LHCN-M2 (cell line): ENCODE measurements at regions not wholly inside any gene's neighbourhood (a gene's known extent, or its start where the extent isn't known, plus 50 kb on each side); places are given as distances from the start of the nearest gene placed in this dataset.

Source experiments
- DNase-seq: peaks from one replicate; pipeline ENCODE4 v3.0.0-alpha.2; 2012; ENCODE audit warnings: low read depth

DNA sequence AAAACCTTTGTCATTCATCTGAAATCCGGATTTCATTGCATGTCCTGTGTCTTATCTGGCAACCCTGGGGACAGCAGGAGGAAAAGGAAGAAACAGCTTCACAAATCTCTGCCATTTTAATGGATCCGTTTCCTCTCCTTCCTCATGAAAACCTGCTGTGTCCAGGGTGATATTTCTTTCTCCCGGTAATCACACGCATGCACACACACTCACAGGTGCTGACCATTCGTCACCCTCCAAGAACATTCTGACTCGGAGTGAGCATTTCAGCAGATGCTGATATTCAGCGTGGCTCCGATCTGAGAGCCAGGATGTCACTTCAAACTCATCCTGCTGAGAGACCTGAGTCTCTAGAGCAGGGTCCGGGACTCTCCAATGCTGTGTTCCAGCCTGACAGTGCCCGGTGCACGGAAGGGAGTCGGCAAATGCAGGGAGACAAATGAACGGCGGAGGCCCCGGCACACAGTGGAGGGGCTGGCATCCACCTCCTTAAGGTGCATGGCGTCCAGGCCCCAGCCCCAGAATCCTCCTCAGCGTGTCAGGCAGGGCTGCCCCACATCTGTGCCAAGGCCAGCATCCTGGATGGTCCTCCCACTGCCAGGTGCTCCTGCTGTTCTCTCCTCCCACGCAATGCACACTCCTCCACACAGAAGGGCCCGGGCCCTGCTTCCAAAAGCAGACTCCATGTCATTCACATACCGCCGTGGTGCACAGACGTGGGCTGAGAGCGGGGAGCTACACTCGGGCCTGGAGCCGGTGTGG lies 70.7 kb downstream of the RBFOX3 start:
- no peak for DNase-seq

DNA sequence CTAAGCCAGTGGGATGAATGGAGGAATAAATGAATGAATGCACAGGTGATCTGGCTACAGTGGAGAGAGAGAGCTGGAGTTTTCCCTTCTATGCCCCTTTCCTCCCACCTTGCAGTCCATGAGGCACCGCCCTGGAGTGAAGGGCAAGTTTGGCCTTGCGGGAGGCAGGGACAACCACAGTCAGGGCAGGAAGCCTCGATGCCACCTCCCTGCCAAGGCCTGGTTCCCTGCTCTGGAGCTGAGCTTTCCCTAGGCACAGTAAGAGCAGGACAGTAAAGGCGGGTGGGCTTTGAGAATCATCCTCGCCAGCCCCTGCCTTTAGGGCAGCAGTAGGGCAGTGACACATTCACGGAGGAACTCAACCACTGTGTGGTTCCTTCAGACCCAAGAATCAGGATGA lies 72.6 kb downstream of the RBFOX3 start:
- no peak for DNase-seq

DNA sequence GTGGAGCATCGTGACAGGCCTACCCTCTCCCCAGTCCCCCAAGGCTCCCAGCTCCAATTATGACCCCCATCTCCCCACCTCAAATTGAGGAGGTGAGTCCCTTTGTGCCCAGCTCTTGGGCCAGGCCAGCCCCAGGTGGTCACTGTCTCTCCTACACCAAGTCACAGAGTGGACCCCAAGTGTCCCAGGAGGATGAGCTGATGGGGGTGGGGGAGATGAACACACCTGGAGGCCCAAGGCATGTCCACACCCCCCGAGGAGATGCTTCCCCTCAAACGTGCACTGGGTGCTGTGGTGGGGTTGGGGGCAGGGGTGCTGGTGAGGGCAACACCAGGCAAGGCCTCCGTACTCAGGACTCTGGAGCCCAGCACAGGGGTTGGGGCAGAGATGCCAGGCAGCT lies 73.2 kb downstream of the RBFOX3 start:
- no peak for DNase-seq

DNA sequence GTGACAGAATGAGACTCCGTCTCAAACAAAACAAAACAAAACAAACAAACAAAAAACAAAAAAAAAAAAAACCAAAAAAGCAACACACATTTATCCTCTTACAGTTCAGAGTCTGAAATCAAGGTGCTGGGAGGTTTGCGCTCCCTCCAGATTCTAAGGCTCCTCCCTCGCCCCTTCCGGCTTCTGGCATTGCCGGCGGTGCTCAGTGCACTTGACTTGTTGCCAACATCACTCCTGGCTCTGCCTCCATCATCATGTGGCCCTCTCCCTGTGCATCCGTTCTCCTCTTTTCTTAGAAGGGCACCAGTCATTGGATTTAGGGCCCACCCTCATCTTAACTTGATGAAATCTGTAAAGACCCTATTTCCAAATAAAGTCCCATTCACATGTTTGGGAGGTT lies 73.8 kb downstream of the RBFOX3 start:
- DNase-seq = no peak

DNA sequence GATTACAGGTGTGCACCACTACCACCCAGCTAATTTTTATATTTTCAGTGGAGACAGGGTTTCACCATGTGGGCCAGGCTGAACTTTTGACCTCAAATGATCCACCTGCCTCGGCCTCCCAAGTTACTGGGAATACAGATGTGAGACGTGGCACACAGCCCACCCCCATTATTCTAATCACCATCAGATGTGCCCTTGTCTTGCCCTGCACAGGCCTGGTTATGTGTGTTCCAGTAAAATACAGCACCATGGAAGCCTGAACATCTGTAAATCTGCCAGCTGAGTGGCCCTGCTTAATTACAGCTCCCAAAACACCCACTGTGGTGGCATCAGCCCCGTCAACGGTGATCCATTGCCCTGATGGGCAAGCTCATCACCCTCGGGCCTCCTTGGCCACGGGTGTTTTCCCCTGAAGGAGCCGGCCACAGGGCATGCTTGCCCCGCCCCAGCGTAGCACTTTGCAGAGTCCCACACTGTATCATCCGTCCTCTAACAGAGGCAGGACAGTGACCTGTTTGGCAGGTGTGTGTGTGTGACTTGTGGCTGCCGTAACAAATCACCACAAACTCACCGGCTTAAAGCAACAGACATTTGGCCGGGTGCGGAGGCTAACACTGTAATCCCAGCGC lies 74.5 kb downstream of the RBFOX3 start:
- no peak for DNase-seq

DNA sequence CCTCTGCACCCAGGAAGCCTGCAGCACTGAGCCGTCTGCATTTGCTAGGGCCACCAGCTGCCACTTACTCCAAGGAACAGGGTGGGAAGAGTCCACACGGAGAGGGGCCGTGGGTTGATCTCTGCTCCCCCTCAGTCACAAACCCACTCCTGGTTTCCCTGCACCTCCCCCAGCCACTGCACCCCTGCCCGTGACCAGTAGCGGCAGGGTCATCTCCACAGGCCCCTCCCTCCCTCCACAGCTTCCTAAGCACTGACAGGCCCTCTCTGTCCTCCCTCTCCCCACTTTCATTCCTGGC lies 75.2 kb downstream of the RBFOX3 start:
- DNase-seq = no peak

DNA sequence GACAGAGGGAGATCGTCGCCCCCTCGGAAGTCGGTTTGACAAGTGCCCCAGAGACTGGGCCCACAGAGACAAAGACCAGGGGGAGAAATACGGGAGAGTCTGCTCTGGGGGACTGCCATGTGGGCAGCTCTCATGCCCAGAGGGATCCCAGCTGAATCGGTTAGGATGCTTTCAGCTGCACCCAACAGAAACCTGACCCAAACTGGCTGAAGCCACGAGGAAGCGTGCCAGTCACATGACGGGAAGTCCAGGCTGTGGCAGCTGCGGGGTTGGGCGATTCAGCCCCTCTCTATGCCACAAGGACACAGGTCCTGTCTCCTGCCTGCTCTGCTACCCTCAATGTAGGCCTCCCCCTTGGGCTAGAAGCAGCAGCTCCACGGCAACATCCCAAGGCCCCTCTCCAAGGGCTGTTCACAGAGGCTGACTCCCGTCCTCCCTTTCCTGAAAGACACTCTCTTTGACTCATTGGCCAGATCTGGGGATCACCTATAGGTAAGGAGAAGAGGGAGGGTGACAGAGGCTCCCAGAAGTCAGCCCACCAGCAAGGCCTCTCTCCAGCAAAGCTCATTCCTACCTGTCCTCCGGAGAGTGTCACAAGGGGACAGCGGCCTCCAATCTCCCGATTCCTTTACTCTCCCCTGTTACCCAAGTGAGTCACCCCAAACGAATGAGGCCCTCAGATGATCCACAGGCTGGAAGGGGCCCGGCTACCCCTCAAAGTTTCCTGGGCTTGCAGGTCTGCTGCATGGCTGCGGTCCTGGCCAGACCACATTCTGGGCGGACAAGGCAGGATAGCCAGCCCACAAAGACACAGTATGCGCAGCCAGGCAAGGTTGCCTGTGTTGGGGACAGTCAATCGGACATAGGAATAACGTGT lies 75.8 kb downstream of the RBFOX3 start:
- no peak for DNase-seq

DNA sequence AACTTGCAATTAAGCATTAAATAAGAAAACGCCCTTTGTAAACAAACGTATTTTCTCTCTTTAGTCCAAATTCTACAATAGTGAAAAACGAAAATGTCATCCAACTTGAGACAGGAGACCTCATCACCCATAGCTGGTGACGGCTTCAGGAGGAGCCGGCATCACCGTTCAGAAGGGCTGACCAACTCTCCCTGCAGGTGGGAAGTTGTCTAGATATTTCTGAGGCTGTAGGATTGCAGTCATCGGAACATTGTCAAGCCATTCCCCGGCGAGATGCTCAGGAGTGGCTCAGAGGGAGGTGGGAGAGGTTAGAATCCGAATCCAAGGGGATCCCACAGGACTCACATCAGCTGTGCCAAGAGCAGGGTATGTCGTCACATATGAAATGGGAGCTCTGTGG lies 76.7 kb downstream of the RBFOX3 start:
- DNase-seq = no peak

DNA sequence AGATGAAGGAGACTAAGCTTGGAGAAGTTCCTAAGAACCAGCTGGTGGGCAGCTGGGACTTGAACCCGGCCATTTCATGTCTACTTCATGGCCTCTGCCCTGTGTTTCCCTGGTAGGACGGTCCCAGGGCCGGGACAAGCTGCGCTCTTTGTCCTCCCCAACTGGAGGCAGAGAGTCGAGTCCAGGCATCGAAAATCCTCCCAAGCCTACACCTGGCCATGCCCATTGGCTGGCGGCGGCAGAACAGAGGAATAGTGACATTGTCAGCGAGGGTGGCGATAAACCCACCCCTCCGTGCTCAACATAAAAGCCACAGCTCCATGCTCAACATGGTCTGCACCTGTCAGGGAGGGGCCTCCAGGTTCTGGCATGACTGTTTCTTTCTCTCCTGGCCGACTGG lies 77.7 kb downstream of the RBFOX3 start:
- no peak for DNase-seq

DNA sequence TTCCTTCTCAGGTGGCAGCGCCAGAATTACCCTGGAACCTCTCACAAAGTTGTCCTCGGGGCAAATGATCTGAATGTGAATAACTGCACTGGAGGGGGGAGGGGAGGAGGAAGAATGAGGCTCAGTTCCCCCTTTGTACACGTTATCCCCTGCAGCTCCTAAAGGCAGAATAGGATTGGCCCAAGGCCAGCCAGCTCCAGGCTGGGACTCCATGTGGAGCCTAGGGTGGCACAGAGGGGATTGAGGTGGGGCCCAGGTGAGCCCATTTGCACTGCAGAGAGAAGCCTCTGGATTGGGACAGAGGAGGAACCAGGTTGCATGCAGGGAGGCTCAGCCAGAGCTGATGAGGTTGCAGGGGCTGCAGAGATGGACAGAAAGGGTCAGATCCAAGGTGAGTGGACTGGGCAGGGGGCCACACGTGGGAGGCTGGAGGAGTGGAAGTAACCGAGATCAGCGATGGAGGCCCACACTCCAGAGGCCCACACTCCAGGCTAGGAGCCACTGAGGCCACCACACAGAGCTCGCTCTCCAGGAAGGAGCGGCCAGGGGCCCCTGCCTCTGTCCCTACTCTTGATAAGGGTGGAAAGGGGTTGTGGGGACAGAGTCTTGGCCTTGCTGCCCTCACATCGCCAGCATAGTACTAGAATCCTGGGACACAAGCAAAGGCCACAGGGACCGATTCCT lies 78.6 kb downstream of the RBFOX3 start:
- no peak for DNase-seq

DNA sequence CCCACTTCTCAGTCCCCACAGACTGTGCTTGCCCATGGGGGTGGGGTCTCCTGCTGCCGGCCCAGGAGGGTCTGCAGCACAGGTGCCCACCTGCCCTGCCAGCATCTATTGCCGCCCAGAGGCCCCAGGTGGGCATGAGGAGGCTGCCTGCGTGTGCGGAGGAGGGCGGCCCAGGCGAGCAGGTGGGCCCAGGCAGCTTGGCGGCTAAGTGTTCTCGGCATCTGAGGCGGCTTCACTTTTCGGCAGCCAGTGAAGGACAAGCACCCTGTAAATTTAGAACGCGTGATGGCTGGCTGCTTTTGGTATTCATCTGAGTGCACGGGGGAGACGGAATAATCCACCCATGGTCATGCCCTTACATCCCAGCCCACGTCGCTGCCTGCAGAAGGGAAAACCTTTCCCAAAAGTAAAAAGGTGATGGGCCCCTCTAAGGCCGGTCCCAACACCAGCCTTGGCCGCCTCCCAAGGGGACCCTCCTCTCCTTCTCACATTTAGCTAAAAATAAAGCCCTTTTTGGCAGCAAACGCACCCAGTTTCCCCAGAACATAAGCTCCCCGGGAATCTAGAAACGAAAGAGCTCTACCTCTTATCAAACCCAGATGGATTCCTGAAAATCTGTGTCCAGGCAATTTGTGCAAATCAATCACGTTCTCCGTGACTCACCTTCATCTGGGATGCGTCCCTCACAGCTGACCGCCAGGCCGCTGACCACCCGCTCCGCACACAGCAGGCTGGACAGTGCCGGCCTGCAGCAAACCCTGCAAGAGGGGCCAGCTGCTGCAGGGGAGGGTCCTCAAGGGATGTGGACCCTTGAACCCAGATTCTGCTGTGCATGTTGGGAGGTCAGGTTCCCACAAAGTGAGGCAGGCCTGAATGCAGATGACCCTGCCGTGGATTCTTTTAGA lies 79.4 kb downstream of the RBFOX3 start:
- DNase-seq = no peak

DNA sequence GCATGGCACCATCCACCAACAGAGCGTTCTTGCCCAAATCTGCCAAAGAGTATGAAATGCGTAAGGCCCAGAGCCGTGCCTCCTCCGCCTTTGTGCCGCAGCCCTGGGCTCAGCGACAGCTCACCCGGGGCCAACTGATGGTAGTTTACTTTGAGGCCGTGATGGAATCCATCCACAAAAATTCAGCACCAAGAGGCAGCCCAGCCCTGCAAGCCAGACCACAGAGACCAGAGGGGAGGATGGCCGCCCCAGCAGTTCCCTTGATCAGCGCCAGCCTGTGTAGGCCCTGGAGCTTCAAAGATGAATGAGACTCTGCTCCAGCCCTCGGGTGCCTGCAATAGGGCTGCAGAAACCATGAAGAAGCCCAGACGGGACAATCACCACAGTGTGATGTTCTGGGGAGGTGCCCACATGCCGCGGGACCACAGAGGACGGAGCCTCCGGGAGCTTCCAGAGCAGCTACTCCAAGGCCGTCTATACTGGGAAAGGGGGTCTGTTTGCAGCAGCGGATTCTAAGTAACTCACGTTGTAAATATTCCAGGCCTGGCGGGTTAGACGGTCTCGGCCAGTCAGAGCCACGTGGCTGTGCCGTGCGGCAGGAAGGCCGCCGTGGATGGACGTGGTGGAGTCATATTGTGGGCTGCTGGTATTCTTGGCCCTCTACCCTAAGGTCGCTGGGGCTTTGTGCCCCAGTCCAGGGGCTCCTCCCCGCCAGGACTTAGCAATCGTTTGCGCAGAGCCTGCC lies 80.3 kb downstream of the RBFOX3 start:
- DNase-seq = no peak

DNA sequence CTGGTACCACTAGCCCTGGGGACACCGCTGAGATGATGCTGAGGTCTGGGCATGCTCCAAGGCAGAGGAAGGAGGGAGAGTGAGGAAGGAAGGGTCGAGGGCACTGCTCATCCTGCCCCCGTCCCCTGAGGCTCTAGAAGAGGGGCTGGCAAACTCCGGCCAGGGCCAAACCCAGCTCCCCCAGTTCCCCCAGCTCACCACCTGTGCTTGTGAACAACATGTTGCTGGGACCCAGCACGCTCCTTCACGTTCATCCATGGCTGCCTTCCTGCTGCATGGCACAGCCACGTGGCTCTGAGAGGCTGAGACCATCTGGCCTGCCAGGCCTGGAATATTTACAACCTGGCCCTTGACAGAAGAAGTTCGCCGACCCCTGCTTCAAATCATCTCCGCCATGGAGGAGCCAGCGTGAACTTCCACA lies 81.2 kb downstream of the RBFOX3 start:
- DNase-seq = no peak

DNA sequence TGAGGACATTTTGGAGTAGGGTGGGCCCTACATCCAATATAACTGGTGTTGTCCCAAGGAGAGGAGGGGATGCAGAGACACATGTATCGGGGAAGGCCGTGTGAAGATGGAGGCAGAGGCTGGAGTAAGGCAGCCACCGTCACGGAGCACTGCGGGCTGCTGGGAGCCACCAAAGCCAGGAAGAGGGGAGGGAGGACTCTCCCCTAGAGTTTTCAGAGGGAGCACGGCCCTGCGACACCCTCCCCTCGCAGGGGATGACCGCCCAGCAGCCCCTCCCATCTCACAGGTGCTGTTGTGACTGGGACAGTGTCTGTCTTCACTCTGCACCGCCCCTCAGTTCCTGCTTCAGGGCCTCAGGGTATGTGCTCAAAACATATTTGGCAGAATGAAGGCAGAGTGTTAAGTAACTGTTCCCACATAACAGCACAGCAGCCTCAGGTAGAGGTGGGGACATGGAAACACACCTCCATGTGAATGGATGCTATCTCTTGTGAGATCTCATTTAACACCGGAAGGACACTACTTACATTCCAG lies 82.2 kb downstream of the RBFOX3 start:
- no peak for DNase-seq

DNA sequence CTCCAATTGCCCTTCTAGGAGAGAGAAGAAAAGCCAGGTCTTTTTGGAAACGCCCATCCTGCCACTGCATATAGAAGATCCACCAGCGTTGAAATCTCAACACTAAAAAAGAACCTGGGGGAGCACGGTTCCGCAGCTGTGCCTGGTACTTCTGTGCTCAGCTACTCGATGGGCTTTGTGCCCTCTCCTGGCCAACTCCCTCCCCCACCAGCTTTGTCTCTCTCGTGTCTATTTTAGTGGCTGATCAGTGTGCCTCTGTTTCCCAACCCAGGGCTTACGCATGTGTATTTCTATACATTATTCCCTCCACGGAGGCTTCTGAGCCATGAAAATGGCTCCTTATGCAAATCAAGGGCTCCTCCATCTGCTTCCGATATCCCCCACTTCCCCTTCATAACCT lies 83.5 kb downstream of the RBFOX3 start:
- DNase-seq = no peak

DNA sequence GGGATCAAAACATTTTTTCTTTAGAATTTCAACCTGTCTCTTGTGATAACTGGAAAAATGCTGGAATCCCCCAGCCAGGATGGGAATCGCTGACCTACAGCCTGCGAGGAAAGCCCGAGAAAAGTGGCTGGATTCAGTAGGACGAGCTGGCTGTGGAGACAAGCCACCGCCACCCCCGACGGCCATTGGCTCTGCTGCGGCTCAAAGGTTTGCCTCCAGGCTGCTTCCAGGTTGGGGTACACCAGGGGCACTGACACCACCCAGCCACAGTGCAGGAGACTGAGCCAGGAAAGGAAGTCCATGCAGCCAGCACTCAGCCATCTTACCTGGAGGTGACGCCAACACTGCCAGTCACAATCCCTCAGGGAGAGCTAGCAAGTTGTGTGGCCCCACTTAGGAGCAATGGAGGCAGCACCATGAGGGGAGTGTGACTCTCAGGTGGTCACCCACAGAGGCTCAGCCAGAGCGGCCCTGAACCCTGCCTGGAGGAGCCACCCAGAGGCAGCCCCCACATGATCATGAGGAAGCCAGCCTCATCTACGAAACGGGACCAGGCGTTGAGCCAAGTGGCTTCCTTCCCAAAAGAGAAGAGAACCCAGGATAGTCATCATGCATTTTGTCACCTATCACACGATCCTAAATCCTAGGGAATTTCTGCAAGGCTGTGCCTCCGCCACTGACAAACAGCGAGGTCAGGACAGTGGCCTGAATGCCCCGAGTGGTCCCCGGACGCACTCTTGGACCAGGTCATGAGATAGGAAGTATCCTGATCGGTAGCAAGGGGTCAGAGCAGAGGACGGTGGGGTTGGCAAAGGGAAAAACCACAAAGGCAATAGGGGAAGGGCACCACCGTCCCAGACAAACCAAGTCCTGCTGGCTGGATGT lies 84.8 kb downstream of the RBFOX3 start:
- no peak for DNase-seq

DNA sequence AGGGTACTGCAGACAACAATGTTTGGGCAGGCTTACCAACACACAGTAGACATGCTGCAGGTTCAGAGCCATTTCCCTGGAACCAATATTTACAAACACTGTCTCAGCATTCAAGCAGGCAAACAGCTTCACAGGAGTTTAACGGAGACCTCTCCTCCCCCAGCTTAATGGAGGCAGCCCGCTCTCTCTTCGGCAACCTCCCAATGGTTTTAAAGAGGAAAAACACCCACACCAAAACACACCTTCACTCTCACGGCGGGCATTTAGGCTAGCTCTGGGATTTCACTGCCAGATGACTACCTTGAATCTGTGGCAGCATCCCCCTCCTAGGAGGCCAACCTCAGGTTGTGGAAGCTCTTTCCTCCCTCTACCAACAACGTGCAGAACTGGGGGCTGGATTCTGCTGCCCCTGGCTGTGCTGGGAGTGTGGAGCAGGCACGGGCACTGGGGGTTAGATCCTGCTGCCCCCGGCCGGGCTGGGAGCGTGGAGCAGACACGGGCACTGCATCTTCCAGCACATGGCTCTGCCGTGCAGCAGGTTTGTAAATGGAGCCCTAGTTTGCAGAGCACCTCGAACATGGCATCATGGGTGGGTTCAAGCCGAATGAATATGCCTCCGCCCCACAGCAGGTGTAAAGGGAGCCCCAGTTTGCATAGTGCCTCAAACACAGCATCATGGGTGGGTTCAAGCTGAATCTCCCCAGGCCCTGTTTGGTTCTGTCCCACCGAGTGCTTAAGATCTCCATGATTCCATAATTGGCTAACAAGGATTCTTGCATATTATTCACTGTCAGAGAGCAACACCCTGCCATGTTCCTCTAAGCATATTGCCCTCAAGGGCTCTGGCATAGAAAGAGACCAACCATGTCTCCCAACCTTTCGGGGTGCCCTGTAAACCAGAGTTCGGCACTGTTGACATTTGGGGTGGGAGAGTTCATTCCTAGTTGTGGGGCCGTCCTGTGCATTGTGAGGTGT lies 86.4 kb downstream of the RBFOX3 start:
- no peak for DNase-seq

DNA sequence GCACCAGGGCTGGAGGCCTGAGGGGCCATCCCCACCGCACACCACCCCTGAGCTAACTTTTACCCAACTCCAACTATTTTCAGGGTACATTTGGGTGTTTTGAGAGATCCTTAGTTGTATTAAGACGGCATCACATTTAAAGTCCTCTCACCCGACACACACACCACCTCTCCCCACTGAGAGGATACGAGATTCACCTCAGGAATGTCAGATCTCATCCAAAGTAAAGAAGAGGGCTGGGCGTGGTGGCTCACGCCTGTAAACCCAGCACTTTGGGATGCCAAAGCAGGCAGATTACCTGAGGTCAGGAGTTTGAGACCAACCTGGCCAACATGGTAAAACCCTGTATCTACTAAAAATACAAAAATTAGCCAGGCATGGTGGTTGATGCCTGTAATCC lies 88.4 kb downstream of the RBFOX3 start:
- DNase-seq = no peak
